ENCODE measurements at regions not wholly inside any gene's neighbourhood (a gene's known extent, or its start where the extent isn't known, plus 50 kb on each side); places are given as distances from the start of the nearest gene placed in this dataset.
"Not testable (repeated sequence)": the region's sequence is repeated elsewhere in the genome, so short reads cannot be mapped to it uniquely, and the experiment has no call there.

- DNase-seq: no peak
These were observed 1619.4 kb upstream of the SEL1L start for GRCh38 chr14:83153081-83153480.

GRCh38 chr14:83162361-83162929 lies 1628.8 kb upstream of the SEL1L start:
- no peak for DNase-seq

DNA sequence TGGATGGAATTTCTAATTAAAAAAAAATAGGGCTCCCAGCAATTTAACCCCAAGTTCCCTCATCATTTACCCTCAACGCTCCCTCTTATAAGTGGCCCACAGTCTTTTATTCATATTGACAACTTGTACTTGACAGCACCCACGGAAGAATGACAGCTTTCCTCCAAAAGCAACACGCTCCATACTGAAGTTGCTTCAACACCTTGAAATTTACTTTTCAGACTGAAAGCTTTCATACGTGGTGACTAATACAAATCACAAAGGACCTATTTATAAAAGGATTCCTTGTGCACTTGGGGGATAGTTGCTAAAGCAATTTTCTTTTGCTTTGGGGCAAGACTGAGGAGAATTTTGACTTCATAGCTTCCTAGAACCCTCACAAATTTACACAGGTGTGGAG lies 1629.4 kb upstream of the SEL1L start:
- no peak for DNase-seq

DNA sequence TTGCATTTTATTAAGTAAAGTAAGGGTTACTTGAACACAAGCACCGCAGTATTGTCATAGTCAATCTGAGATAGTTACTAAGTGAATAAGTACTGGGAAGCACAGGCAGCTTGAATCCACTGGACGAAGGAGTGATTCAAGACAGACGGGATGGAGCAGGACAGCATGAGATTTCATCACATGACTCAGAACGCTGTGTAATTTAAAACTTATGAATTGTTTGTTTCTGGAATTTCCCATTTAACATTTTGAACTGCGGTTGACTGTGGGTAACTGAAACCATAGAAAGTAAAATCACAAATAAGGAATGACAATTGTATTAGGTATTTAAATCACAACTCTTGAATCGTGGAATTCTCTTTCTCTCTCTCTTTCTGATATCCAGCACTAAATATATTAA lies 1630.4 kb upstream of the SEL1L start:
- DNase-seq: no peak

- no peak for DNase-seq
These were observed 1630.9 kb upstream of the SEL1L start for GRCh38 chr14:83164591-83164990.

DNA sequence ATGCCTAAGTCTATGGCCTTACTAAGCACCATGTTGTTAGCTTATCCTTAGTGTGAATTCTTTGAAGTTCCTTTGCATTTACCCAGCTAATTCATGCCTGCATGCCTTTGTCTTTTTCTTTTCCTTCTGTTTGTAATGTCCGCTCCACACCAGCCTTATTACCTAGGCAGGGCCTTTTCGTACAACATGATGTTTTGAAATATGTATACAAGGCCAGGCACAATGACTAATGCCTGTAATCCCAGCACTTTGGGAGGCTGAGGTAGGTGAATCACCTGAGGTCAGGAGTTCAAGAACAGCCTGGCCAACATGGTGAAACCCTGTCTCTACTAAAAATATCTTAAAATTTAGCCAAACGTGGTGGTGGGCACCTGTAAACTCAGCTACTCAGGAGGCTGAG lies 1636.5 kb upstream of the SEL1L start:
- no peak for DNase-seq

GRCh38 chr14:83171761-83172160 lies 1638.1 kb upstream of the SEL1L start:
- DNase-seq: no peak

- no peak for DNase-seq
These were observed 1638.7 kb upstream of the SEL1L start for GRCh38 chr14:83172363-83172762.

GRCh38 chr14:83173687-83174086 lies 1640.0 kb upstream of the SEL1L start:
- no peak for DNase-seq

- DNase-seq: no peak
These were observed 1650.9 kb upstream of the SEL1L start for GRCh38 chr14:83184531-83184930.

DNA sequence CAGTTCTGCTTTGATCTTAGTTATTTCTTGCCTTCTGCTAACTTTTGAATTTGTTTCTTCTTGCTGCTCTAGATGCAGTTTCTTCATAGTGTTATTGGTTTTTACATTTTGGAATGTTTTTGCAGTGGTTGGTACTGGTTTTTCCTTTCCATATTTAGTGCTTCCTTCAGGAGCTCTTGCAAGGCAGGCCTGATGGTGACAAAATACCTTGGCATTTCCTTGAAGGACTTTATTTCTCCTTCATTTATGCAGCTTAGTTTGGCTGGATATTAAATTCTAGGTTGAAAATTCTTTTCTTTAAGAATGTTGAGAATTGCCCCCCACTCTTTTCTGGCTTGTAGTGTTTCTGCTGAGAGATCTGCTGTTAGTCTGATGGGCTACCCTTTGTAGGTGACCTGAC lies 1654.7 kb upstream of the SEL1L start:
- not testable (repeated sequence) for DNase-seq

DNA sequence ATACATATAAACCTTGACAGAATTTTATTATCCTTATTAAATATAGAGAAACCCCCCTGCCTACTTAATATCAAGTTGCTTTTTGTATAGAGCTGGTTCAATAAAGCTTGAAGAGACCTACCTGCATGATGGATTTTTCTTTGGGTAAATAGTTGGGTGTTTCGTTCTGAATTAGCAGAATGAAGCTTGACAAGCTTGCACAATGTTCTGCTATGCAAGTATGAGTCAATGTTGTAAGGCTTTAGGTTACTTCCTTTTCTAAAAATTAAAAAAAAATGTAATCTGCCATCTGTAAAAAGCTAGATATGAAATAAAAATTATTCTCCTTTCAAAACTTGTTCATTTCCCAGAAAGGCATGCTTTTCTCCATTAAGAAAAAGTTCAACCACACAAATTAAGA lies 1662.6 kb upstream of the SEL1L start:
- no peak for DNase-seq

GRCh38 chr14:83197271-83197670 lies 1663.6 kb upstream of the SEL1L start:
- no peak for DNase-seq

GRCh38 chr14:83207550-83207949 lies 1673.9 kb upstream of the SEL1L start:
- no peak for DNase-seq

DNA sequence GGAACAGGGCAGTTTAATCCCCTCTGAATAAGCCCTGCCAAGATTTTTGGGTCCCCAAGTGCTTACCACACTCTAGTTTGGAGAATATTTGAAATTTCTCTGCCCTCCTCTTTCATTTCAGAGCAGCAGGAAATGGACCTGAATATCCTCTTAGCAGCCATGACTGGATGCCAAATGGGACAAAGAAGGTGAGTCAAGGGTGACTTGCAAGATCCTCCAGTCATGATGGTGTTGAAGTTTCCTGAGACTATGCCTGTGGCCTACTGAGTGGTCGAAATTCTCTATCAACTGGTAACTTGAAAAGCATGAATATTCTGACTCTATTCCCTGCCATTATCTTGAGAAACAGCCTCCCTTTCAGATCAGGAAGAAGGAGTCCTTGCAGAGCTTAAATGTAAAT lies 1674.7 kb upstream of the SEL1L start:
- DNase-seq: no peak

DNA sequence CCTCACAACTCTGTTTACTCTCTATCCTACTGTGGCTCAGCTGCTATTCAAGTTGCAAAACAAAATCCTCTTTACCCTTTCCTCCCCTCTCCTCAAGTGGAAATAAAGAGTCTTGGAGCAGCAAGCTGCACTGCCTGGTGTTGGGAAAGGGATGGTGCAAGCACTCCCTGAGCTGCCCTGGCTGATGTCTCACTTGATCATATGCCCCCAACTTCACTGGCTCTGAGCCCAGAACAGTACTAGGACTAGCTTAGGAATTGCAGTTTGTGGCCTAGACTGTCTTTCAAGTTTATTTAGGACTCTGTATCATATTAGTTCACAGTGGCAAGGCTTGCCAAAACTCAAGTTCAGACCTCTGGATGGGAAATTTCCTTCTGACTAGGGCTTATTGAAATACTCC lies 1683.8 kb upstream of the SEL1L start:
- no peak for DNase-seq

GRCh38 chr14:83247924-83248639 lies 1714.4 kb upstream of the SEL1L start:
- DNase-seq: no peak

GRCh38 chr14:83251402-83251801 lies 1717.7 kb upstream of the SEL1L start:
- no peak for DNase-seq

DNA sequence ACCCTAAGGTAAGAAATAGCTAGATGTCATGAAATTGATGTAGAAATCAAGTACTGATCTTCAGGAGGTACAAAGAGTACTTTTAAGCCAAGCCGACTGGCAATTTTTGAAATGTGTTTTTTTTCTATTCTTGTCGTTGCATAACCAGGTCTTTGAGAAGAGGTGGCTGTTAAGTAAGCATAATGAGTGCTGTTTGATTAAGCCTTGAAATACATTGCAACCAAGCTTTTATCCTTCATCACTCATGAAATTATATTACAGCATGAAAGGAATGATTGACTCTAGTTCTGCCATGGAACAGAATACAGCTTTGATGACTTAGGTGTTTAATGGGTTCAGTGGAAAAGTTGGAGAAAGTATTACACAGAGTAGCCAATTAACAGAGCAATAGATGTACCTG lies 1720.2 kb upstream of the SEL1L start:
- no peak for DNase-seq

- DNase-seq: no peak
These were observed 1721.5 kb upstream of the SEL1L start for GRCh38 chr14:83255015-83255726.

GRCh38 chr14:83255727-83256090 lies 1722.1 kb upstream of the SEL1L start:
- DNase-seq: no peak

- no peak for DNase-seq
These were observed 1724.1 kb upstream of the SEL1L start for GRCh38 chr14:83257466-83258439.

GRCh38 chr14:83260751-83261150 lies 1727.1 kb upstream of the SEL1L start:
- DNase-seq: no peak
